WTC11 (cell line): ENCODE measurements at regions not wholly inside any gene's neighbourhood (a gene's known extent, or its start where the extent isn't known, plus 50 kb on each side); places are given as distances from the start of the nearest gene placed in this dataset.

Experiments used
- ATAC-seq: fragments of 200-7000 bp; cut with Tn5 transposase; 2 replicates; pipeline ENCODE4 v1.10.0; 2021; ENCODE audit warnings: mild to moderate bottlenecking, moderate library complexity
- CTCF ChIA-PET: fragments of 300-600 bp; sonication (Branson Sonifier 250); formaldehyde crosslinking; loops from one replicate; lab custom pipeline; 2021; ENCODE audit warnings: antibody characterized with exemption; lab: Charles Lee
- POLR2A ChIA-PET: fragments of 350-600 bp; sonication (Branson Sonifier 250); formaldehyde crosslinking; loops from one replicate; lab custom pipeline; 2021; ENCODE audit warnings: antibody characterized with exemption; lab: Charles Lee
- DNase-seq: peaks from one replicate; pipeline ENCODE4 v3.0.0; 2021; ENCODE audit warnings: low spot score
- H3K27ac Mint-ChIP-seq: 2 replicates; pipeline ENCODE4 v1.8.0; 2021; ENCODE audit warnings: mixed read lengths
- H3K27me3 Mint-ChIP-seq: 2 replicates; pipeline ENCODE4 v1.8.0; 2021; ENCODE audit warnings: low read depth, mild to moderate bottlenecking, moderate library complexity, mixed read lengths
- H3K36me3 Mint-ChIP-seq: 2 replicates; pipeline ENCODE4 v1.8.0; 2021; ENCODE audit warnings: mixed read lengths
- H3K4me1 Mint-ChIP-seq: 2 replicates; pipeline ENCODE4 v1.8.0; 2022; ENCODE audit warnings: mixed read lengths
- H3K4me3 Mint-ChIP-seq: 2 replicates; pipeline ENCODE4 v1.8.0; 2021; ENCODE audit warnings: mild to moderate bottlenecking, moderate library complexity, mixed read lengths
- H3K9me3 Mint-ChIP-seq: 2 replicates; pipeline ENCODE4 v1.8.0; 2021; ENCODE audit warnings: mixed read lengths
- ARID4B ChIP-seq: sonication (generic); formaldehyde crosslinking; IDR thresholded peaks from 2 replicates; pipeline ENCODE4 v1.8.0; 2023; ENCODE audit warnings: missing genetic modification reagents, mild to moderate bottlenecking, borderline replicate concordance
- ATF1 ChIP-seq: sonication (generic); formaldehyde crosslinking; IDR thresholded peaks from 2 replicates; pipeline ENCODE4 v1.8.1; 2023; ENCODE audit warnings: mild to moderate bottlenecking, moderate library complexity, missing genetic modification reagents
- E2F4 ChIP-seq: sonication (generic); formaldehyde crosslinking; IDR thresholded peaks from 2 replicates; pipeline ENCODE4 v1.8.1; 2022; ENCODE audit warnings: low read depth, mild to moderate bottlenecking, moderate library complexity, missing genetic modification reagents, borderline replicate concordance
- ELF4 ChIP-seq: sonication (generic); formaldehyde crosslinking; IDR thresholded peaks from 2 replicates; pipeline ENCODE4 v1.8.1; 2022; ENCODE audit warnings: low read depth, mild to moderate bottlenecking, moderate library complexity, missing genetic modification reagents
- ETV6 ChIP-seq: sonication (generic); formaldehyde crosslinking; IDR thresholded peaks from 2 replicates; pipeline ENCODE4 v1.8.1; 2022; ENCODE audit warnings: mild to moderate bottlenecking, missing genetic modification reagents
- FOXJ3 ChIP-seq: sonication (generic); formaldehyde crosslinking; IDR thresholded peaks from 2 replicates; pipeline ENCODE4 v1.9.0; 2021; ENCODE audit warnings: missing genetic modification reagents, mild to moderate bottlenecking, borderline replicate concordance
- FOXK1 ChIP-seq: sonication (generic); formaldehyde crosslinking; IDR thresholded peaks from 2 replicates; pipeline ENCODE4 v1.8.0; 2022; ENCODE audit warnings: mild to moderate bottlenecking, moderate library complexity, missing genetic modification reagents
- JAZF1 ChIP-seq: fragments of 250-450 bp; sonication (Bioruptor Pico); IDR thresholded peaks from 2 replicates; pipeline ENCODE4 v1.9.0; 2021; ENCODE audit warnings: moderate library complexity, mild to moderate bottlenecking, inconsistent platforms
- MAX ChIP-seq: sonication (generic); formaldehyde crosslinking; IDR thresholded peaks from 2 replicates; pipeline ENCODE4 v1.8.0; 2022; ENCODE audit warnings: mild to moderate bottlenecking, missing genetic modification reagents
- NR1H2 ChIP-seq: sonication (generic); formaldehyde crosslinking; IDR thresholded peaks from 2 replicates; pipeline ENCODE4 v1.9.0; 2021; ENCODE audit warnings: mild to moderate bottlenecking, moderate library complexity, missing genetic modification reagents
- OVOL2 ChIP-seq: fragments of 250-450 bp; sonication (Bioruptor Pico); IDR thresholded peaks from 2 replicates; pipeline ENCODE4 v1.9.0; 2021; ENCODE audit warnings: mild to moderate bottlenecking, borderline replicate concordance
- PREB ChIP-seq: sonication (generic); formaldehyde crosslinking; IDR thresholded peaks from 2 replicates; pipeline ENCODE4 v1.8.1; 2022; ENCODE audit warnings: mild to moderate bottlenecking, missing genetic modification reagents, moderate library complexity, borderline replicate concordance
- SMAD3 ChIP-seq: sonication (generic); formaldehyde crosslinking; IDR thresholded peaks from 2 replicates; pipeline ENCODE4 v1.8.0; 2022; ENCODE audit warnings: missing genetic modification reagents, mild to moderate bottlenecking, borderline replicate concordance
- SMAD4 ChIP-seq: sonication (generic); formaldehyde crosslinking; IDR thresholded peaks from 2 replicates; pipeline ENCODE4 v1.8.0; 2022; ENCODE audit warnings: mild to moderate bottlenecking, missing genetic modification reagents
- SOX15 ChIP-seq: fragments of 250-450 bp; sonication (Bioruptor Pico); IDR thresholded peaks from 2 replicates; pipeline ENCODE4 v1.9.0; 2021; ENCODE audit warnings: mild to moderate bottlenecking
- TEAD1 ChIP-seq: sonication (generic); formaldehyde crosslinking; IDR thresholded peaks from 2 replicates; pipeline ENCODE4 v1.8.0; 2022; ENCODE audit warnings: mild to moderate bottlenecking, missing genetic modification reagents
- USF1 ChIP-seq: sonication (generic); formaldehyde crosslinking; IDR thresholded peaks from 2 replicates; pipeline ENCODE4 v1.8.0; 2022; ENCODE audit warnings: mild to moderate bottlenecking, missing genetic modification reagents
- ZNF138 ChIP-seq: sonication (generic); formaldehyde crosslinking; conservative IDR thresholded peaks from 2 replicates; pipeline ENCODE4 v1.8.1; 2022; ENCODE audit warnings: mild to moderate bottlenecking, moderate library complexity, missing genetic modification reagents
- ZNF219 ChIP-seq: sonication (generic); formaldehyde crosslinking; IDR thresholded peaks from 2 replicates; pipeline ENCODE4 v1.8.0; 2023; ENCODE audit warnings: missing genetic modification reagents, mild to moderate bottlenecking, borderline replicate concordance
- TF ChIP-seq, protein P1 (sequence below): sonication (generic); formaldehyde crosslinking; IDR thresholded peaks from 2 replicates; pipeline ENCODE4 v1.8.1; 2023; ENCODE audit warnings: mild to moderate bottlenecking, missing genetic modification reagents
- TF ChIP-seq, protein P2 (sequence below): sonication (generic); formaldehyde crosslinking; IDR thresholded peaks from 2 replicates; pipeline ENCODE4 v1.8.1; 2023; ENCODE audit warnings: mild to moderate bottlenecking, missing genetic modification reagents, moderate library complexity

DNA sequence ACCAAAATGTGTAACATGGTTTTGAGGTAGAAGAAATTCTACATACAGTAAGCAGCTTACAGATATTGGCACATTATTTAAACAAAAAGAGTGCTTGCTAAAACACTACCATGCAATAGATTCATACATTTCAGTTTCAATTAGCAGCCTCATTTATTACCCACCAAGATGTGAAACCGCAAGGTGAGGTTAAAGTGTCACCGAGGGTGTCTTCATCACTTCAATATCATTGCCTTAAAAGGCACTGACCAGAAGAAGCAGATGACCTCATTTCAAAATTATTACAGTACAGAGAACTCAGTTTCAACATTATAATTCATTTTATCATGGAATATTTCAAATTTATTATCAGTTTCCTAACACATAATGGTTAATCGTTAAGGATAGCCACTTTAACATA is 302.2 kb downstream of the ISL1 start:
- Mint-ChIP-seq H3K4me1 (peaks cover 11% of the 10 kb centered on the region), H3K4me3 (no peak overlapping the region)
- TF ChIP-seq SMAD3 (no peak), TEAD1 (CRISPR knock-in tag) (no peak), ZNF138 (CRISPR knock-in tag) (no peak), USF1 (CRISPR knock-in tag) (no peak), ETV6 (CRISPR knock-in tag) (no peak)
- TF ChIP-seq, protein P1, sequence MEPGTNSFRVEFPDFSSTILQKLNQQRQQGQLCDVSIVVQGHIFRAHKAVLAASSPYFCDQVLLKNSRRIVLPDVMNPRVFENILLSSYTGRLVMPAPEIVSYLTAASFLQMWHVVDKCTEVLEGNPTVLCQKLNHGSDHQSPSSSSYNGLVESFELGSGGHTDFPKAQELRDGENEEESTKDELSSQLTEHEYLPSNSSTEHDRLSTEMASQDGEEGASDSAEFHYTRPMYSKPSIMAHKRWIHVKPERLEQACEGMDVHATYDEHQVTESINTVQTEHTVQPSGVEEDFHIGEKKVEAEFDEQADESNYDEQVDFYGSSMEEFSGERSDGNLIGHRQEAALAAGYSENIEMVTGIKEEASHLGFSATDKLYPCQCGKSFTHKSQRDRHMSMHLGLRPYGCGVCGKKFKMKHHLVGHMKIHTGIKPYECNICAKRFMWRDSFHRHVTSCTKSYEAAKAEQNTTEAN, result no peak
- TF ChIP-seq, all 79 proteins: peak for 0
- CTCF ChIA-PET, result no interaction called here
- ATAC-seq (no peak), DNase-seq (no peak)
- Mint-ChIP-seq H3K27ac (no peak overlapping the region), H3K36me3 (0 out of 2 replicates have a peak, but pooled peaks cover 5% of the 10 kb centered on the region), H3K27me3 (no peaks in the 10 kb centered on the region), H3K9me3 (peaks cover 11% of the 10 kb centered on the region)
- POLR2A ChIA-PET, result no interaction called here

DNA sequence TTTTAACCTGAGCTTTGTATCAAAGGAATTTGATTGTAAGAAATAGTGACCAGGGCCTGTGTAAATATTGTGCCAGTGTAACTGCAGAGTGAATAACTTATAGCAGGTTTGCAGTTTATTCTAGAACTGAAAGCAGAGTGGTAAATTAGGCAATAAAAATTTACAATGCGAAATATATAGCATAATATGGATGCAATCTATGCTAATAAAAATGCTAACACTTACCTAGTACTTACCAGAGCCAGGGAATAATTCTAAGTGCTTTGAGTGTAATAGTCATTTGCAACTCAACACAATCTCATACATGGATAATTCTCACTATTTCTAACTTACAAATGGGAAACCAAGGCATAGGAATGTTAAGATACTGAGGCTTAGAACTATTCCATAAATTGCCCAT is 303.4 kb downstream of the ISL1 start:
- peaks cover 11% of the 10 kb centered on the region for H3K9me3 Mint-ChIP-seq
- no peak overlapping the region for H3K4me3 Mint-ChIP-seq
- DNase-seq (no peak), ATAC-seq (no peak)
- H3K27me3 Mint-ChIP-seq, result no peaks in the 10 kb centered on the region
- POLR2A ChIA-PET, result no interaction called here
- TF ChIP-seq, protein P1, result no peak
- no peak for TF ChIP-seq ELF4 (CRISPR knock-in tag)
- no peak overlapping the region for H3K27ac Mint-ChIP-seq
- H3K4me1 Mint-ChIP-seq, result peaks cover 11% of the 10 kb centered on the region
- 0 out of 2 replicates have a peak, but pooled peaks cover 5% of the 10 kb centered on the region for H3K36me3 Mint-ChIP-seq
- CTCF ChIA-PET, result no interaction called here

GRCh38 chr5:51691538-51692079 is 308.4 kb downstream of the ISL1 start:
- Mint-ChIP-seq H3K9me3 (peaks cover 31% of the 10 kb centered on the region), H3K27me3 (no peaks in the 10 kb centered on the region), H3K27ac (no peak overlapping the region), H3K36me3 (peaks cover 16% of the 10 kb centered on the region), H3K4me3 (no peak overlapping the region)
- ChIA-PET POLR2A (no interaction called here), CTCF (no interaction called here)
- ATAC-seq (no peak), DNase-seq (no peak)
- TF ChIP-seq SOX15 (CRISPR knock-in tag) (no peak), PREB (CRISPR knock-in tag) (no peak), NR1H2 (CRISPR knock-in tag) (no peak), MAX (no peak), E2F4 (no peak), ZNF138 (CRISPR knock-in tag) (no peak), ZNF219 (CRISPR knock-in tag) (no peak), SMAD4 (CRISPR knock-in tag) (no peak), ATF1 (CRISPR knock-in tag) (no peak), ARID4B (CRISPR knock-in tag) (no peak), JAZF1 (CRISPR knock-in tag) (no peak), FOXK1 (CRISPR knock-in tag) (no peak), OVOL2 (CRISPR knock-in tag) (no peak), FOXJ3 (no peak), ELF4 (CRISPR knock-in tag) (no peak)
- TF ChIP-seq, protein P2, sequence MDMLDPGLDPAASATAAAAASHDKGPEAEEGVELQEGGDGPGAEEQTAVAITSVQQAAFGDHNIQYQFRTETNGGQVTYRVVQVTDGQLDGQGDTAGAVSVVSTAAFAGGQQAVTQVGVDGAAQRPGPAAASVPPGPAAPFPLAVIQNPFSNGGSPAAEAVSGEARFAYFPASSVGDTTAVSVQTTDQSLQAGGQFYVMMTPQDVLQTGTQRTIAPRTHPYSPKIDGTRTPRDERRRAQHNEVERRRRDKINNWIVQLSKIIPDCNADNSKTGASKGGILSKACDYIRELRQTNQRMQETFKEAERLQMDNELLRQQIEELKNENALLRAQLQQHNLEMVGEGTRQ (CRISPR knock-in tag), result no peak
- TF ChIP-seq, all 79 proteins: peak for 0
- no peaks in the 10 kb centered on the region; the same call in 1 of the 2 replicates for H3K4me1 Mint-ChIP-seq
